ENCODE measurements at regions not wholly inside any gene's neighbourhood (a gene's known extent, or its start where the extent isn't known, plus 50 kb on each side); places are given as distances from the start of the nearest gene placed in this dataset.
"Not testable (repeated sequence)": the region's sequence is repeated elsewhere in the genome, so short reads cannot be mapped to it uniquely, and the experiment has no call there.

GRCh38 chr4:13711233-13711785 is 83.8 kb upstream of the BOD1L1 start:
- Mint-ChIP-seq H3K4me1 (no peaks in the 10 kb centered on the region), H3K27ac (no peak overlapping the region), H3K27me3 (no peaks in the 10 kb centered on the region), H3K9me3 (no peaks in the 10 kb centered on the region), H3K4me3 (no peak overlapping the region), H3K36me3 (no peaks in the 10 kb centered on the region)
- DNase-seq = no peak
- POLR2A ChIA-PET = no interaction called here
- no peak for ATAC-seq (ENCODE audit: low read depth)

GRCh38 chr4:13721894-13722293 is 94.4 kb upstream of the BOD1L1 start:
- POLR2A ChIA-PET = no interaction called here
- ATAC-seq (ENCODE audit: low read depth) (no peak), DNase-seq (no peak)
- H3K4me1 Mint-ChIP-seq = no peaks in the 10 kb centered on the region
- H3K9me3 Mint-ChIP-seq = no peaks in the 10 kb centered on the region
- H3K27ac Mint-ChIP-seq = no peak overlapping the region
- no peaks in the 10 kb centered on the region for H3K36me3 Mint-ChIP-seq
- no peak overlapping the region for H3K4me3 Mint-ChIP-seq
- H3K27me3 Mint-ChIP-seq = no peaks in the 10 kb centered on the region

GRCh38 chr4:13722649-13723048 is 95.1 kb upstream of the BOD1L1 start:
- no peaks in the 10 kb centered on the region for H3K9me3 Mint-ChIP-seq
- no peak for ATAC-seq (ENCODE audit: low read depth)
- no peak for DNase-seq
- POLR2A ChIA-PET = no interaction called here
- H3K27me3 Mint-ChIP-seq = no peaks in the 10 kb centered on the region
- H3K27ac Mint-ChIP-seq = no peak overlapping the region
- H3K4me3 Mint-ChIP-seq = no peak overlapping the region
- H3K36me3 Mint-ChIP-seq = no peaks in the 10 kb centered on the region
- H3K4me1 Mint-ChIP-seq = no peaks in the 10 kb centered on the region

GRCh38 chr4:13728761-13729160 is 101.2 kb upstream of the BOD1L1 start:
- H3K4me1 Mint-ChIP-seq = no peaks in the 10 kb centered on the region
- ATAC-seq (ENCODE audit: low read depth) (no peak), DNase-seq (no peak)
- H3K9me3 Mint-ChIP-seq = no peaks in the 10 kb centered on the region
- no peaks in the 10 kb centered on the region for H3K36me3 Mint-ChIP-seq
- H3K27me3 Mint-ChIP-seq = no peaks in the 10 kb centered on the region
- H3K4me3 Mint-ChIP-seq = no peak overlapping the region
- POLR2A ChIA-PET = no interaction called here
- H3K27ac Mint-ChIP-seq = no peak overlapping the region

GRCh38 chr4:13731019-13731418 is 103.5 kb upstream of the BOD1L1 start:
- Mint-ChIP-seq H3K27me3 (no peaks in the 10 kb centered on the region), H3K27ac (no peak overlapping the region), H3K9me3 (no peaks in the 10 kb centered on the region), H3K4me1 (no peaks in the 10 kb centered on the region), H3K4me3 (no peak overlapping the region), H3K36me3 (no peaks in the 10 kb centered on the region)
- ATAC-seq (ENCODE audit: low read depth) = no peak
- POLR2A ChIA-PET = no interaction called here
- no peak for DNase-seq

GRCh38 chr4:13733817-13734216 is 106.3 kb upstream of the BOD1L1 start:
- H3K9me3 Mint-ChIP-seq = no peaks in the 10 kb centered on the region
- POLR2A ChIA-PET = no interaction called here
- no peak overlapping the region for H3K4me3 Mint-ChIP-seq
- no peaks in the 10 kb centered on the region for H3K27me3 Mint-ChIP-seq
- H3K36me3 Mint-ChIP-seq = no peaks in the 10 kb centered on the region
- no peaks in the 10 kb centered on the region for H3K4me1 Mint-ChIP-seq
- ATAC-seq (ENCODE audit: low read depth) (no peak), DNase-seq (no peak)
- H3K27ac Mint-ChIP-seq = no peak overlapping the region

GRCh38 chr4:13750594-13750993 is 123.1 kb upstream of the BOD1L1 start:
- POLR2A ChIA-PET = no interaction called here
- DNase-seq (no peak), ATAC-seq (ENCODE audit: low read depth) (no peak)
- H3K27ac Mint-ChIP-seq = no peak overlapping the region
- H3K9me3 Mint-ChIP-seq = no peaks in the 10 kb centered on the region
- no peak overlapping the region for H3K4me3 Mint-ChIP-seq
- H3K4me1 Mint-ChIP-seq = no peaks in the 10 kb centered on the region
- no peaks in the 10 kb centered on the region for H3K27me3 Mint-ChIP-seq
- no peaks in the 10 kb centered on the region for H3K36me3 Mint-ChIP-seq

- ATAC-seq (ENCODE audit: low read depth); H3K27ac Mint-ChIP-seq; H3K9me3 Mint-ChIP-seq; POLR2A ChIA-PET; H3K4me3 Mint-ChIP-seq; H3K36me3 Mint-ChIP-seq; DNase-seq; H3K4me1 Mint-ChIP-seq; H3K27me3 Mint-ChIP-seq: not testable (repeated sequence)
Observed at GRCh38 chr4:13761581-13761980, 134.1 kb upstream of the BOD1L1 start.

GRCh38 chr4:13762130-13762529 is 134.6 kb upstream of the BOD1L1 start:
- no peaks in the 10 kb centered on the region for H3K9me3 Mint-ChIP-seq
- no peak overlapping the region for H3K4me3 Mint-ChIP-seq
- no peaks in the 10 kb centered on the region for H3K27me3 Mint-ChIP-seq
- ATAC-seq (ENCODE audit: low read depth) (no peak), DNase-seq (no peak)
- no peaks in the 10 kb centered on the region for H3K36me3 Mint-ChIP-seq
- H3K27ac Mint-ChIP-seq = no peak overlapping the region
- POLR2A ChIA-PET = no interaction called here
- H3K4me1 Mint-ChIP-seq = no peaks in the 10 kb centered on the region

GRCh38 chr4:13763707-13764106 is 136.2 kb upstream of the BOD1L1 start:
- no peaks in the 10 kb centered on the region for H3K9me3 Mint-ChIP-seq

GRCh38 chr4:13765539-13765938 is 138.0 kb upstream of the BOD1L1 start:
- Mint-ChIP-seq H3K4me3 (no peak overlapping the region), H3K27me3 (no peaks in the 10 kb centered on the region), H3K36me3 (no peaks in the 10 kb centered on the region), H3K27ac (no peak overlapping the region), H3K9me3 (no peaks in the 10 kb centered on the region), H3K4me1 (no peaks in the 10 kb centered on the region)
- POLR2A ChIA-PET = no interaction called here
- DNase-seq = no peak
- ATAC-seq (ENCODE audit: low read depth) = no peak

More at GRCh38 chr4:13763707-13764106, 136.2 kb upstream of the BOD1L1 start:
- Mint-ChIP-seq H3K27me3 (no peaks in the 10 kb centered on the region), H3K4me3 (no peak overlapping the region), H3K36me3 (no peaks in the 10 kb centered on the region), H3K27ac (no peak overlapping the region), H3K4me1 (no peaks in the 10 kb centered on the region)
- ATAC-seq (ENCODE audit: low read depth) (no peak), DNase-seq (no peak)
- POLR2A ChIA-PET = no interaction called here

- Mint-ChIP-seq H3K27me3 (no peaks in the 10 kb centered on the region), H3K9me3 (no peaks in the 10 kb centered on the region), H3K4me3 (no peak overlapping the region), H3K4me1 (no peaks in the 10 kb centered on the region), H3K36me3 (no peaks in the 10 kb centered on the region), H3K27ac (no peak overlapping the region)
- DNase-seq = no peak
- no peak for ATAC-seq (ENCODE audit: low read depth)
- POLR2A ChIA-PET = no interaction called here
Observed at GRCh38 chr4:13766761-13767540, 139.4 kb upstream of the BOD1L1 start.

GRCh38 chr4:13777341-13777740 is 149.8 kb upstream of the BOD1L1 start:
- H3K4me3 Mint-ChIP-seq = no peak overlapping the region

GRCh38 chr4:13778367-13778766 is 150.8 kb upstream of the BOD1L1 start:
- Mint-ChIP-seq H3K27ac (no peak overlapping the region), H3K4me1 (no peaks in the 10 kb centered on the region), H3K36me3 (no peaks in the 10 kb centered on the region), H3K27me3 (no peaks in the 10 kb centered on the region), H3K4me3 (no peak overlapping the region), H3K9me3 (peaks cover 3% of the 10 kb centered on the region)
- ATAC-seq (ENCODE audit: low read depth) (no peak), DNase-seq (no peak)
- POLR2A ChIA-PET = no interaction called here

More at GRCh38 chr4:13777341-13777740, 149.8 kb upstream of the BOD1L1 start:
- POLR2A ChIA-PET = no interaction called here
- Mint-ChIP-seq H3K27me3 (no peaks in the 10 kb centered on the region), H3K36me3 (no peaks in the 10 kb centered on the region), H3K9me3 (peaks cover 3% of the 10 kb centered on the region), H3K4me1 (no peaks in the 10 kb centered on the region), H3K27ac (no peak overlapping the region)
- DNase-seq (no peak), ATAC-seq (ENCODE audit: low read depth) (no peak)
